ENCODE measurements at regions not wholly inside any gene's neighbourhood (a gene's known extent, or its start where the extent isn't known, plus 50 kb on each side); places are given as distances from the start of the nearest gene placed in this dataset.

- TF ChIP-seq POLR2A (IDR thresholded peaks at IDR 0.05): no peak
- no peak for TF ChIP-seq CTCF (IDR thresholded peaks at IDR 0.05)
Measured at GRCh38 chr16:64174327-64174726, 947.5 kb downstream of the CDH11 start.
